Activated effector memory CD4-positive, alpha-beta T cell treated with anti-CD3 and anti-CD28 coated beads, Interleukin-2, amount 50 U/mL, for 16 hours (primary cell): ENCODE measurements at regions not wholly inside any gene's neighbourhood (a gene's known extent, or its start where the extent isn't known, plus 50 kb on each side); places are given as distances from the start of the nearest gene placed in this dataset.

ENCODE experiments used
- DNase-seq: peaks from one replicate; pipeline ENCODE4 v3.0.0-alpha.2; 2020

GRCh38 chr10:43888586-43888985 lies 239.9 kb upstream of the ZNF32 start:
- DNase-seq = no peak

GRCh38 chr10:43885842-43886241 lies 237.2 kb upstream of the ZNF32 start:
- DNase-seq = no peak

- DNase-seq = no peak
Observed at GRCh38 chr10:43885252-43885651, 236.6 kb upstream of the ZNF32 start.

- no peak for DNase-seq
Observed at GRCh38 chr10:43884501-43885105, 235.9 kb upstream of the ZNF32 start.

GRCh38 chr10:43882711-43883110 lies 234.0 kb upstream of the ZNF32 start:
- DNase-seq = no peak

GRCh38 chr10:43881657-43882056 lies 233.0 kb upstream of the ZNF32 start:
- DNase-seq = no peak

GRCh38 chr10:43880160-43880559 lies 231.5 kb upstream of the ZNF32 start:
- no peak for DNase-seq

- no peak for DNase-seq
Observed at GRCh38 chr10:43879742-43880141, 231.1 kb upstream of the ZNF32 start.

- DNase-seq = no peak
Observed at GRCh38 chr10:43879162-43879561, 230.5 kb upstream of the ZNF32 start.

- DNase-seq = no peak
Observed at GRCh38 chr10:43878386-43878785, 229.7 kb upstream of the ZNF32 start.

GRCh38 chr10:43876976-43877375 lies 228.3 kb upstream of the ZNF32 start:
- no peak for DNase-seq

GRCh38 chr10:43874984-43875383 lies 226.3 kb upstream of the ZNF32 start:
- DNase-seq = no peak

- no peak for DNase-seq
Observed at GRCh38 chr10:43873717-43874116, 225.0 kb upstream of the ZNF32 start.

- DNase-seq = no peak
Observed at GRCh38 chr10:43872644-43873043, 224.0 kb upstream of the ZNF32 start.

- no peak for DNase-seq
Observed at GRCh38 chr10:43871545-43871944, 222.9 kb upstream of the ZNF32 start.

- no peak for DNase-seq
Observed at GRCh38 chr10:43870968-43871439, 222.3 kb upstream of the ZNF32 start.

- DNase-seq = no peak
Observed at GRCh38 chr10:43869669-43870322, 221.1 kb upstream of the ZNF32 start.

- no peak for DNase-seq
Observed at GRCh38 chr10:43868952-43869351, 220.3 kb upstream of the ZNF32 start.

GRCh38 chr10:43867667-43868565 lies 219.2 kb upstream of the ZNF32 start:
- DNase-seq = no peak

GRCh38 chr10:43867113-43867512 lies 218.4 kb upstream of the ZNF32 start:
- DNase-seq = no peak

- no peak for DNase-seq
Observed at GRCh38 chr10:43866712-43867111, 218.0 kb upstream of the ZNF32 start.

GRCh38 chr10:43865265-43866135 lies 216.8 kb upstream of the ZNF32 start:
- DNase-seq = no peak

GRCh38 chr10:43864656-43865055 lies 216.0 kb upstream of the ZNF32 start:
- DNase-seq = no peak
